HepG2 (cell line): ENCODE measurements at regions not wholly inside any gene's neighbourhood (a gene's known extent, or its start where the extent isn't known, plus 50 kb on each side); places are given as distances from the start of the nearest gene placed in this dataset.

Experiments used
- ATAC-seq: fragments of 200-7000 bp; cut with Tn5 transposase; 3 replicates; pipeline ENCODE4 v1.9.1; 2020; ENCODE audit warnings: mild to moderate bottlenecking, moderate library complexity
- BruUV-seq: library from RNA; stranded (reverse); fragments of 400-500 nt; replicated peaks from 2 replicates; lab custom pipeline; 2021; lab: Mats Ljungman, UMichigan
- CTCF ChIA-PET: fragments of 300-600 bp; formaldehyde crosslinking; extraction: SDS; loops from one replicate; lab custom pipeline; 2021; ENCODE audit warnings: low total read pairs, inconsistent platforms, low intra/inter-chr PET ratio; lab: Yijun Ruan, JAX
- POLR2A ChIA-PET: fragments of 350-600 bp; sonication (Branson Sonifier 250); formaldehyde crosslinking; loops from one replicate; lab custom pipeline; 2020; ENCODE audit warnings: antibody characterized with exemption, inconsistent platforms; lab: Yijun Ruan, JAX
- DNase-seq: peaks from one replicate; pipeline ENCODE4 v3.0.0-alpha.2; 2015; ENCODE audit warnings: low spot score
- FAIRE-seq: peaks from 3 replicates; lab custom pipeline; 2011; peaks lifted over from hg19 to GRCh38; lab: Jason Lieb, UNC
- H2AFZ ChIP-seq: one replicate; pipeline ENCODE4 v1.6.1; 2011; ENCODE audit warnings: low read length, inconsistent platforms
- H3K27ac ChIP-seq: fragments of 300-600 bp; 3 replicates; pipeline ENCODE4 v1.8.0; 2011; ENCODE audit warnings: mixed run types, mild to moderate bottlenecking, mixed read lengths, low read length, inconsistent platforms; ENCODE audit not compliant: insufficient read depth; ENCODE audit errors: extremely low read length
- H3K27me3 ChIP-seq, 2 experiments: fragments of 200-600 bp in 1 of 2; 2 replicates in 1 of 2; 3 replicates in 1 of 2; pipeline versions ENCODE4 v1.6.0 to v1.8.0; 2011; ENCODE audit warnings: low read length in 2 of 2, mild to moderate bottlenecking in 2 of 2, moderate library complexity in 2 of 2, inconsistent platforms in 1 of 2; ENCODE audit not compliant: insufficient read depth in 2 of 2, control insufficient read depth in 1 of 2
- H3K36me3 ChIP-seq, 2 experiments: fragments of 200-600 bp in 1 of 2; replicated peaks in 1 of 2; 2 replicates in 1 of 2; 3 replicates in 1 of 2; pipeline versions ENCODE4 v1.5.1 to v1.8.0; 2011; ENCODE audit warnings: low read length in 2 of 2, inconsistent platforms in 1 of 2; ENCODE audit not compliant: insufficient read depth in 2 of 2, control insufficient read depth in 1 of 2
- H3K4me1 ChIP-seq: 2 replicates; pipeline ENCODE4 v1.5.1; 2012; ENCODE audit warnings: low read length, inconsistent platforms; ENCODE audit not compliant: insufficient read depth
- H3K4me2 ChIP-seq: 2 replicates; pipeline ENCODE4 v1.6.0; 2011; ENCODE audit warnings: low read depth, low read length, inconsistent platforms
- H3K4me3 ChIP-seq, 3 experiments: fragments of 200-600 bp in 1 of 3; sonication (generic), shearing (Covaris generic) in 1 of 3; replicated peaks in 1 of 3; 2 replicates each; pipeline ENCODE4 v1.5.1; 2011 to 2016; ENCODE audit warnings: low read length in 3 of 3, inconsistent platforms in 2 of 3, low read depth in 2 of 3, mild to moderate bottlenecking in 2 of 3, control low read depth in 1 of 3, mixed read lengths in 1 of 3; ENCODE audit not compliant: insufficient read depth in 1 of 3
- H3K79me2 ChIP-seq: one replicate; pipeline ENCODE4 v1.6.1; 2011; ENCODE audit warnings: low read length, inconsistent platforms; ENCODE audit not compliant: insufficient read depth
- H3K9ac ChIP-seq: 2 replicates; pipeline ENCODE4 v1.6.0; 2011; ENCODE audit warnings: mild to moderate bottlenecking, low read depth, low read length, inconsistent platforms; ENCODE audit not compliant: insufficient read depth
- H3K9me3 ChIP-seq: 2 replicates; pipeline ENCODE4 v1.5.1; 2012; ENCODE audit warnings: mild to moderate bottlenecking, low read length
- H4K20me1 ChIP-seq: 2 replicates; pipeline ENCODE4 v1.6.0; 2011; ENCODE audit warnings: inconsistent platforms, mild to moderate bottlenecking, low read length, moderate library complexity; ENCODE audit not compliant: insufficient read depth
- CAMTA2 ChIP-seq: sonication (generic); formaldehyde crosslinking; IDR thresholded peaks from 2 replicates; pipeline ENCODE4 v1.4.0; 2020; ENCODE audit warnings: mild to moderate bottlenecking, missing genetic modification reagents, borderline replicate concordance
- GLI4 ChIP-seq: sonication (generic); formaldehyde crosslinking; IDR thresholded peaks from 2 replicates; pipeline ENCODE4 v1.5.1; 2020; ENCODE audit warnings: missing genetic modification reagents, mild to moderate bottlenecking, moderate library complexity, borderline replicate concordance
- PAF1 ChIP-seq: IDR thresholded peaks from 2 replicates; pipeline ENCODE4 v1.6.1; 2016; ENCODE audit warnings: missing genetic modification reagents, missing compliant biosample characterization
- RARA ChIP-seq: IDR thresholded peaks from 2 replicates; pipeline ENCODE4 v1.6.1; 2016; ENCODE audit warnings: missing genetic modification reagents, missing compliant biosample characterization
- SAP130 ChIP-seq: IDR thresholded peaks from 2 replicates; pipeline ENCODE4 v1.6.1; 2016; ENCODE audit warnings: low read depth
- SIN3B ChIP-seq: fragments of 150-350 bp; IDR thresholded peaks from 2 replicates; pipeline ENCODE4 v1.6.1; 2014; ENCODE audit warnings: low read length
- SP5 ChIP-seq: IDR thresholded peaks from 2 replicates; pipeline ENCODE4 v1.6.1; 2016; ENCODE audit warnings: low read depth, borderline replicate concordance
- SYNCRIP ChIP-seq: fragments of 200-400 bp; formaldehyde crosslinking; IDR thresholded peaks from 2 replicates; pipeline ENCODE4 v1.6.1; 2018; ENCODE audit warnings: mild to moderate bottlenecking, low read depth, low read length; ENCODE audit not compliant: insufficient read depth
- U2AF1 ChIP-seq: fragments of 200-400 bp; formaldehyde crosslinking; optimal IDR thresholded peaks from 2 replicates; pipeline ENCODE3; 2017; ENCODE audit warnings: mild to moderate bottlenecking, low read depth, low read length
- ZFY ChIP-seq: sonication (generic); formaldehyde crosslinking; IDR thresholded peaks from 2 replicates; pipeline ENCODE4 v1.4.0; 2020; ENCODE audit warnings: missing genetic modification reagents
- ZNF124 ChIP-seq: sonication (generic); formaldehyde crosslinking; IDR thresholded peaks from 2 replicates; pipeline ENCODE4 v1.4.0; 2020; ENCODE audit warnings: missing genetic modification reagents
- ZNF441 ChIP-seq: sonication (generic); formaldehyde crosslinking; IDR thresholded peaks from 2 replicates; pipeline ENCODE4 v1.7.0; 2021; ENCODE audit warnings: missing genetic modification reagents, borderline replicate concordance
- ZNF674 ChIP-seq: sonication (generic); formaldehyde crosslinking; IDR thresholded peaks from 2 replicates; pipeline ENCODE4 v1.5.0; 2020; ENCODE audit warnings: low read depth, mild to moderate bottlenecking, missing genetic modification reagents
- ZNF720 ChIP-seq: sonication (generic); formaldehyde crosslinking; IDR thresholded peaks from 2 replicates; pipeline ENCODE4 v1.4.0; 2020; ENCODE audit warnings: missing genetic modification reagents
- ZNF83 ChIP-seq: sonication (generic); formaldehyde crosslinking; IDR thresholded peaks from 2 replicates; pipeline ENCODE4 v1.4.0; 2020; ENCODE audit warnings: missing genetic modification reagents, mild to moderate bottlenecking, borderline replicate concordance
- ZNF841 ChIP-seq: sonication (generic); formaldehyde crosslinking; IDR thresholded peaks from 2 replicates; pipeline ENCODE4 v1.8.1; 2023; ENCODE audit warnings: missing genetic modification reagents, borderline replicate concordance
- ZZZ3 ChIP-seq: sonication (generic); formaldehyde crosslinking; IDR thresholded peaks from 2 replicates; pipeline ENCODE4 v1.4.0; 2020; ENCODE audit warnings: missing genetic modification reagents, mild to moderate bottlenecking, borderline replicate concordance
- WGBS: methylation state at CpG from one replicate; pipeline ENCODE4 v1.1.6; 2017; ENCODE audit warnings: low lambda C conversion rate; 5-methylcytosine and 5-hydroxymethylcytosine counted together
- in situ Hi-C: cut with HindIII; loops from 2 replicates; pipeline ENCODE4 v1.10.0; 2017; ENCODE audit warnings: low pct_unique_long_range_greater_than_20kb; ENCODE audit not compliant: extremely low pct_ligation_motif_present
- intact Hi-C: fragments of 100-400 bp; cut with micrococcal nuclease; formaldehyde crosslinking; loops from one replicate; pipeline ENCODE4 v1.10.0; 2022; ENCODE audit not compliant: unreplicated experiment
- TF ChIP-seq, protein P1 (sequence below), 2 experiments: IDR thresholded peaks; 2 replicates each; pipeline ENCODE4 v1.6.1; 2011 to 2012; ENCODE audit warnings: low read length in 2 of 2, borderline replicate concordance in 1 of 2, low read depth in 1 of 2, mild to moderate bottlenecking in 1 of 2, moderate library complexity in 1 of 2
- TF ChIP-seq, protein P2 (sequence below): sonication (generic); formaldehyde crosslinking; IDR thresholded peaks from 2 replicates; pipeline ENCODE4 v1.4.0; 2020; ENCODE audit warnings: missing genetic modification reagents
- TF ChIP-seq, protein P3 (sequence below): sonication (generic); formaldehyde crosslinking; IDR thresholded peaks from 2 replicates; pipeline ENCODE4 v1.8.1; 2023; ENCODE audit warnings: mild to moderate bottlenecking, inconsistent platforms, moderate library complexity, missing genetic modification reagents, borderline replicate concordance

DNA sequence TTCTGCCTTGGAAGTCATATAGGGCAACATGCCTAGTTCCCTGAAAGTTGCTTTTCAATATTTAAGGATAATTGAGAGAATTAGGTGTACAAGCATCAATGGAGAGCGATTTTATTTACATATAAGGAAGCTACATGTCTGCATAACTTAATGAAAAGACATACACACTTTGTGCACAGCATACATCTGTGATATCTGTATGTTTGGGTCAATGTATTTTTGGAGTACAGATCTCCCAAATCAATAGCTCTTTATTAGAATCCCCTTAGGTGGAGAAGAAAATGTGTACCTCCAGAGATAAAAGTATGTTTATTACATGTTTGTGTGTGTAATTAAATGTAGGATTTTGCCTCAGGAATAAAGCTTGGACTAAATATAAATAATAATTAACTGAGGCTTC, 373.7 kb upstream of the CCNH start:
- POLR2A ChIA-PET = no interaction called here
- DNase-seq (no peak), FAIRE-seq (no peak), ATAC-seq (no peak)
- no TSS peak for BruUV-seq
- 0% methylated on average over 1 of the region's 1 CpG for WGBS
- Histone ChIP-seq H3K4me2 (no peak overlapping the region), H3K4me3 (no peak overlapping the region), H3K27ac (no peak overlapping the region), H2AFZ (no peak overlapping the region), H3K27me3 (peaks cover 0 to 1% of the 10 kb centered on the region in 2 experiments; a peak in 1 of 5 replicates), H4K20me1 (no peaks in the 10 kb centered on the region), H3K79me2 (no peaks in the 10 kb centered on the region), H3K36me3 (no peaks in the 10 kb centered on the region), H3K9me3 (no peaks in the 10 kb centered on the region), H3K4me1 (no peaks in the 10 kb centered on the region), H3K9ac (no peak overlapping the region)
- intact Hi-C loops (no loop called here), in situ Hi-C loops (no loop called here)
- CTCF ChIA-PET = no interaction called here
- TF ChIP-seq ZFY (CRISPR knock-in tag) = no peak
- no peak for TF ChIP-seq ZZZ3
- TF ChIP-seq CAMTA2 (CRISPR knock-in tag) = no peak
- no peak for TF ChIP-seq ZNF674 (CRISPR knock-in tag)
- no peak for TF ChIP-seq ZNF83 (CRISPR knock-in tag)
- TF ChIP-seq ZNF720 (CRISPR knock-in tag) = no peak
- TF ChIP-seq, protein P1, sequence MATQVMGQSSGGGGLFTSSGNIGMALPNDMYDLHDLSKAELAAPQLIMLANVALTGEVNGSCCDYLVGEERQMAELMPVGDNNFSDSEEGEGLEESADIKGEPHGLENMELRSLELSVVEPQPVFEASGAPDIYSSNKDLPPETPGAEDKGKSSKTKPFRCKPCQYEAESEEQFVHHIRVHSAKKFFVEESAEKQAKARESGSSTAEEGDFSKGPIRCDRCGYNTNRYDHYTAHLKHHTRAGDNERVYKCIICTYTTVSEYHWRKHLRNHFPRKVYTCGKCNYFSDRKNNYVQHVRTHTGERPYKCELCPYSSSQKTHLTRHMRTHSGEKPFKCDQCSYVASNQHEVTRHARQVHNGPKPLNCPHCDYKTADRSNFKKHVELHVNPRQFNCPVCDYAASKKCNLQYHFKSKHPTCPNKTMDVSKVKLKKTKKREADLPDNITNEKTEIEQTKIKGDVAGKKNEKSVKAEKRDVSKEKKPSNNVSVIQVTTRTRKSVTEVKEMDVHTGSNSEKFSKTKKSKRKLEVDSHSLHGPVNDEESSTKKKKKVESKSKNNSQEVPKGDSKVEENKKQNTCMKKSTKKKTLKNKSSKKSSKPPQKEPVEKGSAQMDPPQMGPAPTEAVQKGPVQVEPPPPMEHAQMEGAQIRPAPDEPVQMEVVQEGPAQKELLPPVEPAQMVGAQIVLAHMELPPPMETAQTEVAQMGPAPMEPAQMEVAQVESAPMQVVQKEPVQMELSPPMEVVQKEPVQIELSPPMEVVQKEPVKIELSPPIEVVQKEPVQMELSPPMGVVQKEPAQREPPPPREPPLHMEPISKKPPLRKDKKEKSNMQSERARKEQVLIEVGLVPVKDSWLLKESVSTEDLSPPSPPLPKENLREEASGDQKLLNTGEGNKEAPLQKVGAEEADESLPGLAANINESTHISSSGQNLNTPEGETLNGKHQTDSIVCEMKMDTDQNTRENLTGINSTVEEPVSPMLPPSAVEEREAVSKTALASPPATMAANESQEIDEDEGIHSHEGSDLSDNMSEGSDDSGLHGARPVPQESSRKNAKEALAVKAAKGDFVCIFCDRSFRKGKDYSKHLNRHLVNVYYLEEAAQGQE (IDR thresholded peaks at IDR 0.05; ENCODE audit: borderline replicate concordance in 1 of 2, low read depth in 1 of 2, low read length in 2 of 2) = no peak
- no peak for TF ChIP-seq GLI4 (CRISPR knock-in tag)
- no peak for TF ChIP-seq ZNF841 (CRISPR knock-in tag)
- TF ChIP-seq, protein P2, sequence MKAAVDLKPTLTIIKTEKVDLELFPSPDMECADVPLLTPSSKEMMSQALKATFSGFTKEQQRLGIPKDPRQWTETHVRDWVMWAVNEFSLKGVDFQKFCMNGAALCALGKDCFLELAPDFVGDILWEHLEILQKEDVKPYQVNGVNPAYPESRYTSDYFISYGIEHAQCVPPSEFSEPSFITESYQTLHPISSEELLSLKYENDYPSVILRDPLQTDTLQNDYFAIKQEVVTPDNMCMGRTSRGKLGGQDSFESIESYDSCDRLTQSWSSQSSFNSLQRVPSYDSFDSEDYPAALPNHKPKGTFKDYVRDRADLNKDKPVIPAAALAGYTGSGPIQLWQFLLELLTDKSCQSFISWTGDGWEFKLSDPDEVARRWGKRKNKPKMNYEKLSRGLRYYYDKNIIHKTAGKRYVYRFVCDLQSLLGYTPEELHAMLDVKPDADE (CRISPR knock-in tag) = no peak
- no peak for TF ChIP-seq U2AF1
- no peak for TF ChIP-seq SIN3B
- TF ChIP-seq ZNF124 (CRISPR knock-in tag) = no peak
- no peak for TF ChIP-seq PAF1 (CRISPR knock-in tag)
- TF ChIP-seq SAP130 = no peak
- TF ChIP-seq, protein P3, sequence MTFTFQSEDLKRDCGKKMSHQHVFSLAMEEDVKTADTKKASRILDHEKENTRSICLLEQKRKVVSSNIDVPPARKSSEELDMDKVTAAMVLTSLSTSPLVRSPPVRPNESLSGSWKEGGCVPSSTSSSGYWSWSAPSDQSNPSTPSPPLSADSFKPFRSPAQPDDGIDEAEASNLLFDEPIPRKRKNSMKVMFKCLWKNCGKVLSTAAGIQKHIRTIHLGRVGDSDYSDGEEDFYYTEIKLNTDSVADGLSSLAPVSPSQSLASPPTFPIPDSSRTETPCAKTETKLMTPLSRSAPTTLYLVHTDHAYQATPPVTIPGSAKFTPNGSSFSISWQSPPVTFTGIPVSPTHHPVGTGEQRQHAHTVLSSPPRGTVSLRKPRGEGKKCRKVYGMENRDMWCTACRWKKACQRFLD (CRISPR knock-in tag) = no peak
- no peak for TF ChIP-seq SP5 (CRISPR knock-in tag)
- no peak for TF ChIP-seq RARA (CRISPR knock-in tag)
- TF ChIP-seq ZNF441 (CRISPR knock-in tag) = no peak
- no peak for TF ChIP-seq SYNCRIP
- TF ChIP-seq, all 625 proteins: peak for 0
